ENCODE measurements at regions not wholly inside any gene's neighbourhood (a gene's known extent, or its start where the extent isn't known, plus 50 kb on each side); places are given as distances from the start of the nearest gene placed in this dataset.

DNA sequence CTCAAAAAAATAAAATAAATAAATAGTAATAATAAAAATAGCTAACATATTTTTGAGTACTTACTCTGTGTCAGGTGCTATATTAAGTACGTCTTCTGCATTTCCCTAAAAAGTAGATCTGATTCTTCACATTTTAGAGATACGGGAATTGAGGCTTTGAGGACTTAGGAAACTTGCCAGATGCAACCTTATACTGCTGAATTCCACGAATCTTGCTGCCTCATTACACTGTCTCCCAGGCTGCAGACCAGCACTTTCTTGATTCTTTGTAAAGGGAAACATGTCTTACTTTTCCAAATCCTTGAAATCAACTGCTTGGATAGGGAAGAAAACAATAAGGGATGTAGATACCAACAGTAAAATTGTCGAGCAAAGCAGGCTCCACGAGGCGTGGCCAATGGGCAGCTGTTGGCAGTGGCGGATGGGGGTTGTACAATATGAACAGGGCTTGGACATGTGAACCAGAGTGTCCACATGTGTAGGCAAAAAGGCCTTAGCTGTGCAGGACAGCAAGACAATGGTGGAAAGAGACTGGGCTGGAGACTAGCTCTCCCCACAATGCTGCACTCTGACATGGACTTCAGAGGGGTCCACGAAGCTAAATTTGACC is 124.3 kb upstream of the RAI14 start:
- Histone ChIP-seq H3K4me1 (ENCODE audit: insufficient read depth, insufficient read length) (no peaks in the 10 kb centered on the region), H3K9ac (ENCODE audit: insufficient read length, low read depth) (no peak overlapping the region)
- TF ChIP-seq SUZ12 (IDR thresholded peaks at IDR 0.05; ENCODE audit: extremely low read depth, insufficient read depth, insufficient read length), result no peak
- no peak for TF ChIP-seq ZNF274 (IDR thresholded peaks at IDR 0.05; ENCODE audit: low read depth, low read length)
- no peak for TF ChIP-seq YY1 (IDR thresholded peaks at IDR 0.05; ENCODE audit: insufficient read depth, insufficient read length)

DNA sequence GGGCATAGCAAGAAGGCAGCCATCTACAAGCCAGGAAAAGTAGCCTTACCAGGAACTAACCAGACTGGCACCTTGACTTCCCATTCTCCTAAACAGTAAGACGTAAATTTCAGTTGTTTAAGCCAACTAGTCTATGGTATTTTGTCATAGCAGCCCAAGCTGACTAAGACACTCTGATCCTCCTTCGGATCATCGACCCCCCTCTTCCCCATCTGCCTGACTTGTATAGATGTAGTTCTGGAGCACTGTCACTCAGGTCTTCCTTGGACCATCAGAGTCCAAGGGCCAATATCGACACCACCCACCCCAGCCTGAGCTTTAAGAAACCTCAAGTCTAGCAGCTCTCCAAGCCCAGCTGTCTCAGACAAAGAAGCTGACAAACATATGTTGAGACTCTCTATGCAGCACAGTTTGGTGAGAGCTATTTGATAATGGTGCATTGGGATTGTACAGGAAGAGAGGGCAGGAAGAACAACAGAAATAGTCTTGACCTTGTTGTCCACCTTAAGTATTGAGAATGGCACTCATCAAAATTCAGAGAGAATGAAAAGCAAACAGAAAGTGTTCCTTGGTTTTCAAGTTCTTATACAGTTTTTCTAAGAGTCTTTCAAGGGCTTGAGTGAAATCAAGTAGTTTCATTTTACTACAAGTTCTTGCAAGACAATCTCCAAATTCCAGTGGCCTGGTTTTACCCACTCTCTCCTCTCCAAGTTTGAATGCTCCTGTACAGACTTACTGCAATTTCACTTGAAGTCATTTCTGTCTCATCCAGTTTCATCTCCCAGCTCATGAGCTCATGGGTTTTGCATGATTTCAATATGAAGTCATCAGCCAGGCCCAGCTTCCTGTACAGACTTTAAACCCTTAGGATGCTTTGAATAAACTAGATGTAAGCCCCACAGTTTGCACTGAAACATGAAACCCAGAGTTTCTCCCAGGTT is 122.3 kb upstream of the RAI14 start:
- no peaks in the 10 kb centered on the region for H3K27me3 ChIP-seq (ENCODE audit: insufficient read depth, insufficient read length)
- H3K4me3 ChIP-seq (ENCODE audit: insufficient read length, low read depth), result no peak overlapping the region
- TF ChIP-seq SUZ12 (IDR thresholded peaks at IDR 0.05; ENCODE audit: extremely low read depth, insufficient read depth, insufficient read length) (no peak), YY1 (IDR thresholded peaks at IDR 0.05; ENCODE audit: insufficient read depth, insufficient read length) (no peak), ZNF274 (IDR thresholded peaks at IDR 0.05; ENCODE audit: low read depth, low read length) (no peak)
- no peaks in the 10 kb centered on the region for H3K4me1 ChIP-seq (ENCODE audit: insufficient read depth, insufficient read length)
- peaks cover 11% of the 10 kb centered on the region; the same call in 1 of the 2 replicates for H3K9me3 ChIP-seq (ENCODE audit: insufficient read depth, low read length)
- DNase-seq (ENCODE audit: low read depth, low spot score), result no peak
- H3K36me3 ChIP-seq (ENCODE audit: insufficient read depth, insufficient read length, low read length), result no peaks in the 10 kb centered on the region
- no peak overlapping the region for H3K9ac ChIP-seq (ENCODE audit: insufficient read length, low read depth)

More for the DNA sequence above, 124.3 kb upstream of the RAI14 start:
- no peak overlapping the region for H3K4me3 ChIP-seq (ENCODE audit: insufficient read length, low read depth)
- no peaks in the 10 kb centered on the region for H3K9me3 ChIP-seq (ENCODE audit: insufficient read depth, low read length)
- no peaks in the 10 kb centered on the region for H3K36me3 ChIP-seq (ENCODE audit: insufficient read depth, insufficient read length, low read length)
- no peaks in the 10 kb centered on the region for H3K27me3 ChIP-seq (ENCODE audit: insufficient read depth, insufficient read length)
- no peak for DNase-seq (ENCODE audit: low read depth, low spot score)

DNA sequence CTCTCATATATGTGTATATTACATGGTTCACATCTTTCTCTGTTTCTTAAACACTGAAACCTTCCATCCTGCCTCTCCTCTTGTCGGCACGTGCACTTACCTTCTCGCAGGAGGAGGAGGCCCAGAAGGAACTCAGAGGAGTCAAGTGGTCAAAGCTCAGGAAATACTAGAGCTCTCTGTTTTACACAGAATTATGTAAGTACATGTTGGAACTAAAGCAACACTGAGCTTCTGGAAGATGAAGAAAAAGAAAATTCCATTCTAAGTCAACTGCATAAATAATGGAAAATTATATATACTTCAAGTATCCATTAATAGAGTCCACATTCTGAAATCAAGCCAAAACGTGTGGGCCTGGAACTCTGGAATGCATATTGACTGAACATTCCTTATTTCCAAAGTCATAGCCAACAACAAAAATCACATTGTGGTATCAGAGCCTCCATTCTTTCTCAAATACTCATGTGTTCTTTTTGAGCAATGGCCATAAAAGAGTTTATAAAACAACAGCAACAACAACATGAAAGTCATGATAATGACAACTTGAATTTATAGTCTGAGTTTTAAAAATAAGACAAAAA is 121.5 kb upstream of the RAI14 start:
- Histone ChIP-seq H3K27me3 (ENCODE audit: insufficient read depth, insufficient read length) (no peaks in the 10 kb centered on the region), H3K4me1 (ENCODE audit: insufficient read depth, insufficient read length) (no peaks in the 10 kb centered on the region), H3K9ac (ENCODE audit: insufficient read length, low read depth) (no peak overlapping the region), H3K36me3 (ENCODE audit: insufficient read depth, insufficient read length, low read length) (no peaks in the 10 kb centered on the region), H3K4me3 (ENCODE audit: insufficient read length, low read depth) (no peak overlapping the region), H3K9me3 (ENCODE audit: insufficient read depth, low read length) (peaks cover 11% of the 10 kb centered on the region; the same call in 1 of the 2 replicates)
- DNase-seq (ENCODE audit: low read depth, low spot score), result no peak
- TF ChIP-seq YY1 (IDR thresholded peaks at IDR 0.05; ENCODE audit: insufficient read depth, insufficient read length) (no peak), ZNF274 (IDR thresholded peaks at IDR 0.05; ENCODE audit: low read depth, low read length) (no peak), SUZ12 (IDR thresholded peaks at IDR 0.05; ENCODE audit: extremely low read depth, insufficient read depth, insufficient read length) (no peak)

DNA sequence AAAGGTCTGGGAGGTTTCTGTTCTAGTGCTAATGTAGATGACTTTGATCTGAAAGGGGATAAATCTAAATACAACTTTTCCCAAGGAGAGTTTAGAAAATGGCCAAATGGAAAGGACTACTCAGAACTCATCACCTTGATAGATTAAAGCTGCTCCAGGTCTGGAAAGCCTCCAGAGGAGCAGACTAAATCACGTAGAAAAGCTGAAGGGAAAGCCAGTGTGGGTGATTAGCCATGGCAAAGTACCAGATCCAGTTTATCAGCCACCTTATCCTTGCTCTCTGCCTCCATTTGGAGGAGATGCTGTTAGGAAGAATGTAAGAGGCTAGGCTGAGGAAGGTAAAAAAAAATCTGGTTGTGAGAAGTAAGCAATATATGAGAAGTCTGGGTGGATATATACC is 120.7 kb upstream of the RAI14 start:
- H3K36me3 ChIP-seq (ENCODE audit: insufficient read depth, insufficient read length, low read length), result no peaks in the 10 kb centered on the region
- no peaks in the 10 kb centered on the region for H3K27me3 ChIP-seq (ENCODE audit: insufficient read depth, insufficient read length)
- TF ChIP-seq SUZ12 (IDR thresholded peaks at IDR 0.05; ENCODE audit: extremely low read depth, insufficient read depth, insufficient read length) (no peak), ZNF274 (IDR thresholded peaks at IDR 0.05; ENCODE audit: low read depth, low read length) (no peak), YY1 (IDR thresholded peaks at IDR 0.05; ENCODE audit: insufficient read depth, insufficient read length) (no peak)
- DNase-seq (ENCODE audit: low read depth, low spot score), result no peak
- H3K9ac ChIP-seq (ENCODE audit: insufficient read length, low read depth), result no peak overlapping the region
- peaks cover 11% of the 10 kb centered on the region; the same call in 1 of the 2 replicates for H3K9me3 ChIP-seq (ENCODE audit: insufficient read depth, low read length)
- H3K4me3 ChIP-seq (ENCODE audit: insufficient read length, low read depth), result no peak overlapping the region
- no peaks in the 10 kb centered on the region for H3K4me1 ChIP-seq (ENCODE audit: insufficient read depth, insufficient read length)

DNA sequence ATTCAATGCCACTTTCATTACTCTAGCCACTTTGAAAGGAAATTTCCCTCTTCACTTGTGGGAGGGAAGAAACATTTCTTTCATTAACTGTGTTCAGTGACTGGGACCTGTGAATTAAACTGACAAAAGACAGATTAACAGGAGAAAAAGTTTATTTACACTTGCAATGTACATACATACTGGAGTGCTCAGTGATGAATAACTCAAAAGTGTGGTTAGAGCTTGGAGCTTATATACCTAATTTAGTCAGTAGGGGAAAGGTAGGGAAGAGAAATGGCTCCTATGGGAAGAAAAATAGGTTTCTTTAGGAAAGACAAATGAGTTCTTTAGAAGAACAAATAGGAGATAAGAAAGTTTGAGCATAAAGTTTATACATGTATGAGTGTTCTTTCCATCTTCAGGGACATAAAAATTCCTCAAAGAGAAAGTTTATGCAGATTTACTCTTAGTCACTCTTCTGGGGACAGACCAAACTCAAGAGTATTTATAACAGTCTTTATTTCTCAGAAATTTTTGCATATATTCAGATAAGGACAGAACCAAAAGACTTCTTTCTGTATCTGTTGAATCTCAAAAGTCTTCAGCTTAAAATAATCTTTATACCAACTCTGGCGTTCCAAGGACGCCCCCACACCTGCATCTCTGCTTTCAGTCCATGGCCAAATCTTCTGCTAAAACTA is 120.0 kb upstream of the RAI14 start:
- no peaks in the 10 kb centered on the region for H3K27me3 ChIP-seq (ENCODE audit: insufficient read depth, insufficient read length)
- no peaks in the 10 kb centered on the region for H3K36me3 ChIP-seq (ENCODE audit: insufficient read depth, insufficient read length, low read length)
- H3K9ac ChIP-seq (ENCODE audit: insufficient read length, low read depth), result no peak overlapping the region
- TF ChIP-seq YY1 (IDR thresholded peaks at IDR 0.05; ENCODE audit: insufficient read depth, insufficient read length), result no peak
- no peak for TF ChIP-seq SUZ12 (IDR thresholded peaks at IDR 0.05; ENCODE audit: extremely low read depth, insufficient read depth, insufficient read length)
- TF ChIP-seq ZNF274 (IDR thresholded peaks at IDR 0.05; ENCODE audit: low read depth, low read length), result no peak
- no peaks in the 10 kb centered on the region for H3K4me1 ChIP-seq (ENCODE audit: insufficient read depth, insufficient read length)
- peaks cover 13% of the 10 kb centered on the region; the same call in 1 of the 2 replicates for H3K9me3 ChIP-seq (ENCODE audit: insufficient read depth, low read length)
- H3K4me3 ChIP-seq (ENCODE audit: insufficient read length, low read depth), result no peak overlapping the region
- no peak for DNase-seq (ENCODE audit: low read depth, low spot score)

DNA sequence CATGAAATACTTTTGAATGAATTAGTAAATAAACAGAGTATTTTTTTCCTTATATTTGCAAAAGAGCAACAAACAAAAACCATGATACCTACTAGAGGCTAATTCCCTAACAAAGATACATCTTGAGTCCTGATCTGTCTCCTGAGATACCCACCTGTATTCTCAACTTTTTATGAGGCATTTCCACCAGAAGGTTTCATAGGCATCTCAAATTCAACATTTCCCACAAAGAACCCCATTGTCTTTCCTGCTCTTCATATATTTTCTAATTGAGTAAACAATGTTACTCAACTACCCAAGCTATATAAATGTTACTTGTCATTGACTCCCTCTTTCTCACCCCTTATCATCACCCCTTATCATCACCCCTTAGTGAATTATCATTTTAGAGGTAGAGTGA is 119.4 kb upstream of the RAI14 start:
- no peaks in the 10 kb centered on the region for H3K27me3 ChIP-seq (ENCODE audit: insufficient read depth, insufficient read length)
- no peak overlapping the region for H3K4me3 ChIP-seq (ENCODE audit: insufficient read length, low read depth)
- H3K4me1 ChIP-seq (ENCODE audit: insufficient read depth, insufficient read length), result no peaks in the 10 kb centered on the region
- H3K9ac ChIP-seq (ENCODE audit: insufficient read length, low read depth), result no peak overlapping the region
- peaks cover 19% of the 10 kb centered on the region; the same call in 1 of the 2 replicates for H3K9me3 ChIP-seq (ENCODE audit: insufficient read depth, low read length)
- TF ChIP-seq YY1 (IDR thresholded peaks at IDR 0.05; ENCODE audit: insufficient read depth, insufficient read length), result no peak
- H3K36me3 ChIP-seq (ENCODE audit: insufficient read depth, insufficient read length, low read length), result no peaks in the 10 kb centered on the region
- no peak for DNase-seq (ENCODE audit: low read depth, low spot score)

Measured in NT2/D1 (cell line).